ENCODE measurements at regions not wholly inside any gene's neighbourhood (a gene's known extent, or its start where the extent isn't known, plus 50 kb on each side); places are given as distances from the start of the nearest gene placed in this dataset.

DNA sequence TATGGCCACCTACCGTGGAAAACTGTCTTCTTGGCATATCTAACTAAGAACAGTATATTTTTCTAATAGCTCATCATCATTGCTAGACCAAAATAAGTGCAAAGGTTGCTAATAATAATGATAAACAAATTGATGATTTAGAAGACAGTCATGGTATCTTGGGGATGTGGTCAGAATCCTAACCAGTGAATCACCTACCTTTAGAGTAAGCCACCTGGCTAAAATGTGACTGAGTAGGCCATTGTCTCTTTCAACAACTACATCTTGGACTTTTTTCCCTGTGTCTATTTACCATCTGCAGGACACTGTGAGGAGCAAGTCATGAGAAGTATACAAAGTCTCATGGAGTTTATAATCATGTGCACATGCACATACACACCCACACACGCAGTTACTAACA lies 273.5 kb upstream of the SEMA6D start:
- no peak overlapping the region for H3K27ac ChIP-seq (ENCODE audit: low read length)
- no peak overlapping the region for H3K9ac ChIP-seq (ENCODE audit: low read depth, low read length)
- no peaks in the 10 kb centered on the region for H3K27me3 ChIP-seq (ENCODE audit: insufficient read depth, low read length)
- H3K36me3 ChIP-seq (ENCODE audit: insufficient read depth, low read depth, low read length): no peaks in the 10 kb centered on the region
- H3K4me3 ChIP-seq (ENCODE audit: low read length): no peak overlapping the region
- H3K9me3 ChIP-seq (ENCODE audit: insufficient read depth, low read depth, low read length): no peaks in the 10 kb centered on the region
- peaks cover 13% of the 10 kb centered on the region; the same call in 1 of the 2 replicates for H3K4me1 ChIP-seq (ENCODE audit: insufficient read depth, low read length)

DNA sequence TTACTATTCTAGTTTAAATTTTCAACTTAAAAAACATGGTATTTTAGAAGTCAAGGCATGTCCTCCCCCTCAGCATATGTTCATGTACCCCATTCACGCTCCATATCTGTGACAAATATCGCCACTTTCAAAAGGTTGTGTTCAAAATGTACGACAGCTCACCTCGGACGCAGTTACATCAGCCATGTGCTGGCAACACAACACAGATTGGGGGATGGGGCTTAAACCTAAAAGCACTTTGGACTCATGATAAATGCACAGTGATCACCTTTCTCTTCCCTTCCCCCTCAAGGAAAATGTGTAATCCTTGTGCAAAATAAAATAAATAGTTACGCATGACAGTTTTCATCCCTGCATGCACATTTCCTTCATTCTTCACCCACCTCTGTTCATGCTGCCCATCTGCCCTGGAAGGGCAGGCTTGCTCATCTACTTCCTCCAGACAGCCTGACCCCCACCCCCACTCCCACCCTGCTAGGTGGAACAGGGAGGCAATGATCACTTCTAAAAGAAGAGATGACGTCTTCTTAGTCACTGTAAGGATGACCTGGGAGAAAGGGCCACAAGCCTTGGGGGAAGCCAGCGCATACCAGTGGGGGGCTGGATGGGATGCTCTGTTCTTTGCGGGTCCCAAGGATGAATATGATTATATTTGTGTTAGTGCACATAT lies 271.4 kb upstream of the SEMA6D start:
- Histone ChIP-seq H3K36me3 (ENCODE audit: insufficient read depth, low read depth, low read length) (no peaks in the 10 kb centered on the region), H3K9ac (ENCODE audit: low read depth, low read length) (no peak overlapping the region), H3K27me3 (ENCODE audit: insufficient read depth, low read length) (no peaks in the 10 kb centered on the region), H3K4me1 (ENCODE audit: insufficient read depth, low read length) (peaks cover 5% of the 10 kb centered on the region; the same call in 1 of the 2 replicates), H3K4me3 (ENCODE audit: low read length) (no peak overlapping the region), H3K27ac (ENCODE audit: low read length) (no peak overlapping the region), H3K9me3 (ENCODE audit: insufficient read depth, low read depth, low read length) (no peaks in the 10 kb centered on the region)

DNA sequence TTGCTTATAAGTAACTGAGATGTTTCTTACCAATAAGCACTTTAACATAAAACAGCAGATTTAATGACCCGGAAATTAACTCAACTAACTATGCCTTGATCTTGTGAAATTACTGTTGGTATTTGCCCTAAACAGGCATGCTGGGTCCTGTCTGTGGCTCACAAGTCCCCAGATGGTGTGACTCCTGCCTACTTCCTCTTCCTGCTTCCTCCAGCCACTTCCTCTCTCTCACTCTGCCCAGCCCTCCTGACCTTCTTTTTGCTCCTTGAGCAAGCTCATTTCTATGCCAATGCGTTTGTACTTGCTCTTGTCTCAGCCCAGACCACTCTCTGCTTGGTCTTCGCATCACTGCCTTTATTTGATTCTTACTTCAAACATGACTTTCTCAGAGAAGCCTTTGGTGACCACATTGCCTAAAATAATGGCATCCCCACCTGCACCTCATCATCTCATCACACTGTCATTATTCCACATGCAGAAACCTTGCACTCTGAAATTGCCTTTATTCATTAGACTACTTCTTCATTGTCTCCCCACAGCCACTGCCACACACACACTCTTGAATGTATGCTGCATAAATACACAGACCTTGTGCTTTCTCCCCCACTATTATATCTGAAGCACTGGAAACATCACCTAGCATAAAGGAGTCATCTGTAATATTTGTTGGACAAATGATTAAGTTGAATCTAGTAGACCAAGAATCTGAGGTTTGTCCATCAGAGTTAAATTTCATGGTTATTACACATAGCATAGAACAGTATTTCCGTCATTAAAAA lies 256.3 kb upstream of the SEMA6D start:
- Histone ChIP-seq H3K9ac (ENCODE audit: low read depth, low read length) (no peak overlapping the region), H3K27me3 (ENCODE audit: insufficient read depth, low read length) (no peaks in the 10 kb centered on the region), H3K36me3 (ENCODE audit: insufficient read depth, low read depth, low read length) (no peaks in the 10 kb centered on the region), H3K27ac (ENCODE audit: low read length) (no peak overlapping the region), H3K4me1 (ENCODE audit: insufficient read depth, low read length) (no peaks in the 10 kb centered on the region), H3K9me3 (ENCODE audit: insufficient read depth, low read depth, low read length) (no peaks in the 10 kb centered on the region), H3K4me3 (ENCODE audit: low read length) (no peak overlapping the region)

DNA sequence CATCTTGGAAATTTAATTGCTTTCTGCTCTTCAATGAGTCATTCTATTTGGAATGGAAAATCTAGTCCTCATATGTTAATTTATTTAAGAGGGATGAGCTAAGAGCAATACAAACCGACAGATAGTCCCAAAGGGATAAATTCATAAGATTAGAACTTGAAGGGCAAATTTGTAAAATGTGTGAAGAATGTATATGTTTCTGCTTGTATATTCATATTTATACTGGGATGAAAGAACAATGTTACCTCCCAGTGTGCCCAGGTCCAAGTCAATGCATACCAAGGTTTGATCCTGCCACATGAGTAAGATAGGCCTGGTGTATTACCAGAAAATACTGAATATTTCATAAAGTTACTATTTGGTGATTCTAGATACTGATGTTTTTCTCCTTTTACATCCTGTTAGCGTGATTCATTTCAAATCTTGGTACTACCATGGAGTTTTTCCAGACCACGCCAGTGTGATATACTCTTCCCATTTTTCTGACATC lies 255.6 kb upstream of the SEMA6D start:
- no peak overlapping the region for H3K9ac ChIP-seq (ENCODE audit: low read depth, low read length)
- H3K36me3 ChIP-seq (ENCODE audit: insufficient read depth, low read depth, low read length): no peaks in the 10 kb centered on the region
- H3K9me3 ChIP-seq (ENCODE audit: insufficient read depth, low read depth, low read length): no peaks in the 10 kb centered on the region
- no peaks in the 10 kb centered on the region for H3K4me1 ChIP-seq (ENCODE audit: insufficient read depth, low read length)
- H3K27ac ChIP-seq (ENCODE audit: low read length): no peak overlapping the region
- no peak overlapping the region for H3K4me3 ChIP-seq (ENCODE audit: low read length)
- no peaks in the 10 kb centered on the region for H3K27me3 ChIP-seq (ENCODE audit: insufficient read depth, low read length)

DNA sequence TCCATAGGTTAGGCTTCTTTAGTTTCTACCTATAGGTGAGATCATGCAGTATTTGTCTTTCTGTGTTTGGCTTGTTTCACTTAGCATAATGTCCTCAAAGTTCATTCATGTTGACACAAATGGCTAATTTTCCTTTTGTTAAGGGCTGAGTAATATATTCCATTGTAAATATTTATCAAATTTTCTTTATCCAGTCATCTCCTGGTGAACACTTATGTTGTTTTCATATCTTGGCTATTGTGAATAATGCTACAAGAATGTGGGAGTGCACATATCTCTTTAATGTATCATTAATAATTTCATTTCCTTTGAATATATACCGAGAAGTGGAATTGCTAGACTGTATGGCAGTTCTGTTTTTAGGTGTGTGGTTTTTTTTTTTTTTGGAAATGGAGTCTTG lies 250.9 kb upstream of the SEMA6D start:
- H3K9me3 ChIP-seq (ENCODE audit: insufficient read depth, low read depth, low read length): no peaks in the 10 kb centered on the region
- no peak overlapping the region for H3K4me3 ChIP-seq (ENCODE audit: low read length)
- no peaks in the 10 kb centered on the region for H3K36me3 ChIP-seq (ENCODE audit: insufficient read depth, low read depth, low read length)
- no peaks in the 10 kb centered on the region for H3K27me3 ChIP-seq (ENCODE audit: insufficient read depth, low read length)
- H3K4me1 ChIP-seq (ENCODE audit: insufficient read depth, low read length): no peaks in the 10 kb centered on the region
- H3K27ac ChIP-seq (ENCODE audit: low read length): no peak overlapping the region
- H3K9ac ChIP-seq (ENCODE audit: low read depth, low read length): no peak overlapping the region

DNA sequence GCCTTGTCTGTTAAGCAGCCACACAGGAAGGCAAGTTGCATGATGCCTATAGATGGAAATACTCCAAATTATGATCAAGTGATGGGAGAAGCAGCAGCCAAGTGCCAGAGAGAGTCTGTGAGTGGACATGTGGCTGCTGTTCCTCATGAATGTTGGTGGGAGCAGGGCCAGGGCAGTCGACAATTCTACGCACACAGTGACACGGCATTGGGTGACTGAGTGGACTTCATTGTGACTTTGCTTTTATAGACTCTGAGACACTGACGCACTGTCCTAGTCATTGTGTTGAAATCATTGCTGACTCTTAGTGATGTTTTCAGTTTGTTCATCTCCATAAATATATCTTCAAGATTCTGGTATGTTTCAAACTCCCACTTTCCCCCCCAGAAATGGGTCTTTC lies 246.3 kb upstream of the SEMA6D start:
- H3K4me3 ChIP-seq (ENCODE audit: low read length): no peak overlapping the region
- no peak overlapping the region for H3K9ac ChIP-seq (ENCODE audit: low read depth, low read length)
- H3K27me3 ChIP-seq (ENCODE audit: insufficient read depth, low read length): no peaks in the 10 kb centered on the region
- no peaks in the 10 kb centered on the region for H3K36me3 ChIP-seq (ENCODE audit: insufficient read depth, low read depth, low read length)
- no peaks in the 10 kb centered on the region for H3K9me3 ChIP-seq (ENCODE audit: insufficient read depth, low read depth, low read length)
- no peak overlapping the region for H3K27ac ChIP-seq (ENCODE audit: low read length)
- H3K4me1 ChIP-seq (ENCODE audit: insufficient read depth, low read length): no peaks in the 10 kb centered on the region

DNA sequence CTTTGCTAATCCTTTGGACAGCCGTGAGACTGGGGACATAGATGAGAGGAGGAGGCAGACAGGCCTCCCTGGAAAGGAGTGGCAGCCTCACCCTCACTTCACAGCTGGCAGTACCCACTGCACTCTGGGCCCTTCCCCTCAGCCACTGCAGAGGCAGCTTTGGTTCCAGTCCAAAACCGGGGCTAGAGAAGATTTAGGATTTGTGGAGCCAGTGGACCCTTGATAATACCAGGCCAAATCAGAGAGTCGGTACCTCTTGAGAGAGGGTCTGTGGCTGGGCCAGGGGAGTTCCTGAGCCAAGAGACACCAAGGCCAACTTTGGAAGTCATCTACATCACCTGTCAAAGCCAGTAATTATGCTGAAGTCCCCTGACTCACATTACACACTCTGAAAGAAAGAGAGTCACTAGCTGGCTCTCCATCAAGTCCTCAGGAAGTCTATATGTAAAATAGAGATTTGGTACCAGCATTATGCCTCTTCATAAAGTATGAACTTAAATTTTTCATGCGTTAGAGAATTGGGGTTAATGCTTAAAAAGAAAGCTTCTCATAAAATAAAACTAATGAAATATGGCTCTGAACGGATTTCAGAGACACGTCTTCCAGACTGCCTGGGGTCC lies 244.1 kb upstream of the SEMA6D start:
- Histone ChIP-seq H3K9ac (ENCODE audit: low read depth, low read length) (no peak overlapping the region), H3K4me1 (ENCODE audit: insufficient read depth, low read length) (no peaks in the 10 kb centered on the region), H3K4me3 (ENCODE audit: low read length) (no peak overlapping the region), H3K27me3 (ENCODE audit: insufficient read depth, low read length) (no peaks in the 10 kb centered on the region), H3K9me3 (ENCODE audit: insufficient read depth, low read depth, low read length) (no peaks in the 10 kb centered on the region), H3K36me3 (ENCODE audit: insufficient read depth, low read depth, low read length) (no peaks in the 10 kb centered on the region), H3K27ac (ENCODE audit: low read length) (no peak overlapping the region)

DNA sequence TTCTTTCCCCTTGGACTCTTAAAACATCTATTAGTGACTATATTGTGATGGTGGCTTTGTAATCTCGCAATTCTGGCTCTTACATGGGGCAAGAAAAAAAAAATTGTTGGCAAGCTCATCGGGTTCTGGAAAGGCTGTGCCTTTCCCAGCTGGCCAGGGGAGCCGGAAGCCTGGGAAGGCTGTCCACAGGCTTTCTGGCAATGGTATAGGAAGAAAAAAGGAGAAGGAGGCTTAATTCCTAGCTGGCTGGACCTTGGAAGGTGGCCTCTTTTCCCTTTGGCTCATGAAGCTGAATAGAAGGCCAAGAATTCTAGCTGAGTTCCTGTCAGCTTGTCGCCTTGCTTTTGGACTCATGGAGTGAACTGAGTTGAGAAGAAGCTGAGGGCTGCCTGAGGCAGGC lies 243.5 kb upstream of the SEMA6D start:
- Histone ChIP-seq H3K4me3 (ENCODE audit: low read length) (no peak overlapping the region), H3K36me3 (ENCODE audit: insufficient read depth, low read depth, low read length) (no peaks in the 10 kb centered on the region)

DNA sequence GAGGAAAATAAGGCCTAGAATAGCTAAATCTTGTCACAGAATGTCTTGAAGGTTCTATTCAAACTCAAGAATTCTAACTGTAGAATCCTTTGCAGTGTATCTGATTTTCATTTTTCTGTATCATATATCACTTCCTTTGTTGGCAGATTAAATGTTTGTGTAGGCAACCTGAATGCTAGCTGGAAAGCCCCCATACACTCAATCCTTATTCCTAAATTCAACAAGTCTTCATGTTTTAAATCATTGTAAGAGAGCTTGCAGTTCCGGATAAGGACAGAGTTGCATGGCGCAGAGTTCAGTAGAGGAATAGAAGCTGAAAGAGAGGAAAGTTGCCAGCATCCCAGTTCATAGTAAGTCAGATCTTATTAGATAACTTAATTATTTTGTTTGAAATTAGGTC lies 242.0 kb upstream of the SEMA6D start:
- no peak overlapping the region for H3K27ac ChIP-seq (ENCODE audit: low read length)
- H3K4me3 ChIP-seq (ENCODE audit: low read length): no peak overlapping the region
- no peaks in the 10 kb centered on the region for H3K9me3 ChIP-seq (ENCODE audit: insufficient read depth, low read depth, low read length)
- H3K36me3 ChIP-seq (ENCODE audit: insufficient read depth, low read depth, low read length): no peaks in the 10 kb centered on the region
- no peaks in the 10 kb centered on the region for H3K27me3 ChIP-seq (ENCODE audit: insufficient read depth, low read length)
- H3K9ac ChIP-seq (ENCODE audit: low read depth, low read length): no peak overlapping the region
- no peaks in the 10 kb centered on the region for H3K4me1 ChIP-seq (ENCODE audit: insufficient read depth, low read length)

More for the DNA sequence above, 243.5 kb upstream of the SEMA6D start:
- Histone ChIP-seq H3K27ac (ENCODE audit: low read length) (no peak overlapping the region), H3K9me3 (ENCODE audit: insufficient read depth, low read depth, low read length) (no peaks in the 10 kb centered on the region), H3K9ac (ENCODE audit: low read depth, low read length) (no peak overlapping the region), H3K27me3 (ENCODE audit: insufficient read depth, low read length) (no peaks in the 10 kb centered on the region), H3K4me1 (ENCODE audit: insufficient read depth, low read length) (no peaks in the 10 kb centered on the region)

DNA sequence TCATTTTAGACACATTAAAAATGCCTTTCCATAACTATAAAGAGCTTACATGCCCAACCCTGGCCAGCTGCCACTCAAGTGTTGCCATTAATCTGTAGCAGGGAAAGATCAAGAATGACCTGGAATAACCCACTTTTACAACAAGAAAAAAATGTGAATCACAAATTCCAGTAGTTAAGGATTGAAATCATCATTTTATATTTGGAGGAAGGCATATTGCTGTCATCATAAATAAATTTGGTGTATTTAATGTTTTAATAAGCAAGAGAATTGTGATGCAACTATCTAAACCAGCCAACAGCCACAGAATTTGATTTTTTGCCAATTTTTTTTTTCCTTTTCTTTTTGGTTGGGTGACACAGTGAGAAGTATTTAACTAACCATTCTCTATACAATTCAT lies 240.0 kb upstream of the SEMA6D start:
- Histone ChIP-seq H3K9ac (ENCODE audit: low read depth, low read length) (no peak overlapping the region), H3K27ac (ENCODE audit: low read length) (no peak overlapping the region), H3K36me3 (ENCODE audit: insufficient read depth, low read depth, low read length) (no peaks in the 10 kb centered on the region), H3K9me3 (ENCODE audit: insufficient read depth, low read depth, low read length) (no peaks in the 10 kb centered on the region), H3K27me3 (ENCODE audit: insufficient read depth, low read length) (no peaks in the 10 kb centered on the region), H3K4me3 (ENCODE audit: low read length) (no peak overlapping the region), H3K4me1 (ENCODE audit: insufficient read depth, low read length) (no peaks in the 10 kb centered on the region)

DNA sequence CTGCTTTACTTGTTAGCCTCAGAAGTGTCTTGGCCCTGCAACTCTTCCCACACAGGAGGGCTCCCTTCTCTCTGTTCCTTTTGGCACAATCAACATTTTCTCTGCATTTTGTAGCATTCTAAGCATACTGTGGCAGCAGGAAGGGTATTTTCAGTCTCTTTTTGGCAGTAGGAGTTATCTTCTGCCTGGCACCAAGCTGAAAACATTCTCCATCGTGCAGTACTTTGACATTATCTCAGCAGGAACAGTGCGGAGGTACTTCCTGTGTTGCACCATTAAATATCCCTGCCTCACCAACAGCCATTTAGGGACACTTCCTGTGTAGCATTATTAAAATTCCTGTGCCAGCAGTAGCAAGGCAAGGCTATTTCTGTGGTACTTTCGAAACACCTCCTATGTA lies 233.2 kb upstream of the SEMA6D start:
- H3K4me1 ChIP-seq (ENCODE audit: insufficient read depth, low read length): peaks cover 3% of the 10 kb centered on the region; the same call in 1 of the 2 replicates
- no peak overlapping the region for H3K4me3 ChIP-seq (ENCODE audit: low read length)
- H3K27me3 ChIP-seq (ENCODE audit: insufficient read depth, low read length): no peaks in the 10 kb centered on the region
- no peaks in the 10 kb centered on the region for H3K36me3 ChIP-seq (ENCODE audit: insufficient read depth, low read depth, low read length)
- H3K9ac ChIP-seq (ENCODE audit: low read depth, low read length): no peak overlapping the region
- no peak overlapping the region for H3K27ac ChIP-seq (ENCODE audit: low read length)
- H3K9me3 ChIP-seq (ENCODE audit: insufficient read depth, low read depth, low read length): no peaks in the 10 kb centered on the region

DNA sequence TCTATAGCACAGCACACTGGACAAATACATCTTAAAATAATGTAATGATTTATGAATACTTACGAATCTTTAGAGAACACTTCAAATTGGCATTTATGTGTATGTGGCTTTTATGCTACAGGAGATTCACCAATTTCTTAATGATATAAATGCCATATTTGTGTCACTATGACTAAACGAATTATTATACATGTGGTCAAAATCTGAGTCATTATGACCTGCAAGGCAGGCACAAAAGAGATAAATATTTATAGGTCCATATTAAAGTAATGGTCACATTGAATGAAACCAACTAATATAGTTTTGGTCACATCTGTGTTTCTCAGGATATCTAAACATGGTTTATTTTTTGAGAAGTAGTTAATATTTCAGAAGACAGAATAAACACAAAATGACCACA lies 232.3 kb upstream of the SEMA6D start:
- peaks cover 3% of the 10 kb centered on the region; the same call in 1 of the 2 replicates for H3K4me1 ChIP-seq (ENCODE audit: insufficient read depth, low read length)
- no peak overlapping the region for H3K4me3 ChIP-seq (ENCODE audit: low read length)
- no peaks in the 10 kb centered on the region for H3K27me3 ChIP-seq (ENCODE audit: insufficient read depth, low read length)
- no peak overlapping the region for H3K9ac ChIP-seq (ENCODE audit: low read depth, low read length)
- H3K36me3 ChIP-seq (ENCODE audit: insufficient read depth, low read depth, low read length): no peaks in the 10 kb centered on the region
- H3K9me3 ChIP-seq (ENCODE audit: insufficient read depth, low read depth, low read length): no peaks in the 10 kb centered on the region
- no peak overlapping the region for H3K27ac ChIP-seq (ENCODE audit: low read length)

All from iPS-20b (cell line).